ENCODE measurements at regions not wholly inside any gene's neighbourhood (a gene's known extent, or its start where the extent isn't known, plus 50 kb on each side); places are given as distances from the start of the nearest gene placed in this dataset.

DNA sequence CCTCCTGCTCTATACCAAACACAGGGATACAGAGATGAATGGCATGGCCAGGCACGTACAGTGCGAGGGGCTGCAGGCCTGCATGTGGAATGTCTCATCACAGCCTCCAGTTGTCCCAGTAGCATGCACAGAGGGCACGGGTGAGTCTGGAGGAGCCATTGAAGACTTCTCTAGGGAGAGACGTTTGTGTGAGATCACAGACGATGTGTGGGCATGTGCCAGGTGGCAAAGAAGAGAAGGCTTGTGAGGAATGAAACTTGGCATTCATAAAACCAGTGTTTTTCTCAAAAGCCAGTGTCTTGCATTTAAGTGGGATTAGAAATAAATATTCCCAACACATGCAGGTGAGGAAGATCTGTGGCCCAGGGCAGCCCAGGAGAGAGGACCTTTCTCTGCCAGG lies 119.1 kb upstream of the UBE3A start:
- TF ChIP-seq POLR2A (IDR thresholded peaks at IDR 0.05): no peak
- TF ChIP-seq, protein P1, sequence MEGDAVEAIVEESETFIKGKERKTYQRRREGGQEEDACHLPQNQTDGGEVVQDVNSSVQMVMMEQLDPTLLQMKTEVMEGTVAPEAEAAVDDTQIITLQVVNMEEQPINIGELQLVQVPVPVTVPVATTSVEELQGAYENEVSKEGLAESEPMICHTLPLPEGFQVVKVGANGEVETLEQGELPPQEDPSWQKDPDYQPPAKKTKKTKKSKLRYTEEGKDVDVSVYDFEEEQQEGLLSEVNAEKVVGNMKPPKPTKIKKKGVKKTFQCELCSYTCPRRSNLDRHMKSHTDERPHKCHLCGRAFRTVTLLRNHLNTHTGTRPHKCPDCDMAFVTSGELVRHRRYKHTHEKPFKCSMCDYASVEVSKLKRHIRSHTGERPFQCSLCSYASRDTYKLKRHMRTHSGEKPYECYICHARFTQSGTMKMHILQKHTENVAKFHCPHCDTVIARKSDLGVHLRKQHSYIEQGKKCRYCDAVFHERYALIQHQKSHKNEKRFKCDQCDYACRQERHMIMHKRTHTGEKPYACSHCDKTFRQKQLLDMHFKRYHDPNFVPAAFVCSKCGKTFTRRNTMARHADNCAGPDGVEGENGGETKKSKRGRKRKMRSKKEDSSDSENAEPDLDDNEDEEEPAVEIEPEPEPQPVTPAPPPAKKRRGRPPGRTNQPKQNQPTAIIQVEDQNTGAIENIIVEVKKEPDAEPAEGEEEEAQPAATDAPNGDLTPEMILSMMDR (IDR thresholded peaks at IDR 0.05): no peak
